ENCODE measurements at regions not wholly inside any gene's neighbourhood (a gene's known extent, or its start where the extent isn't known, plus 50 kb on each side); places are given as distances from the start of the nearest gene placed in this dataset.

DNA sequence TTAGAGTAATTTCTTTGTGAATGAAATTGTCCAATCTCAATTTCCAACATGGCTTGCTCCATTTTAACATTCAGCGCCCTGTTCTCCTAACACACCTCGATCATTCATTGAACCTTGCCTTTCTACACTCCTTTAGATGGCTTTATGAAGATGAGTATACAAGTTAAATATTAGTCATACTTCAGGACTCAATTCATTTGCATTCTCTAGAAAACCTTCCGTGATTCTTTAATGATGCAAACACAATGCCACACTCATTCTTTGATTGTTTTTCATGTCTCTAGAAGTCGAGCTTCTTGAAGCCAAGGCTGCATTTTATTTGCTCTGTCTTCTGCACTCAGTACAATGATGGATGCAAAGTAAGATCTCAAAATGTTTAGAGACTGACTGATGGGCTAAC lies 641.2 kb downstream of the DOK5 start:
- TF ChIP-seq, protein P1, sequence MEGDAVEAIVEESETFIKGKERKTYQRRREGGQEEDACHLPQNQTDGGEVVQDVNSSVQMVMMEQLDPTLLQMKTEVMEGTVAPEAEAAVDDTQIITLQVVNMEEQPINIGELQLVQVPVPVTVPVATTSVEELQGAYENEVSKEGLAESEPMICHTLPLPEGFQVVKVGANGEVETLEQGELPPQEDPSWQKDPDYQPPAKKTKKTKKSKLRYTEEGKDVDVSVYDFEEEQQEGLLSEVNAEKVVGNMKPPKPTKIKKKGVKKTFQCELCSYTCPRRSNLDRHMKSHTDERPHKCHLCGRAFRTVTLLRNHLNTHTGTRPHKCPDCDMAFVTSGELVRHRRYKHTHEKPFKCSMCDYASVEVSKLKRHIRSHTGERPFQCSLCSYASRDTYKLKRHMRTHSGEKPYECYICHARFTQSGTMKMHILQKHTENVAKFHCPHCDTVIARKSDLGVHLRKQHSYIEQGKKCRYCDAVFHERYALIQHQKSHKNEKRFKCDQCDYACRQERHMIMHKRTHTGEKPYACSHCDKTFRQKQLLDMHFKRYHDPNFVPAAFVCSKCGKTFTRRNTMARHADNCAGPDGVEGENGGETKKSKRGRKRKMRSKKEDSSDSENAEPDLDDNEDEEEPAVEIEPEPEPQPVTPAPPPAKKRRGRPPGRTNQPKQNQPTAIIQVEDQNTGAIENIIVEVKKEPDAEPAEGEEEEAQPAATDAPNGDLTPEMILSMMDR (IDR thresholded peaks at IDR 0.05), result no peak
- no peak for TF ChIP-seq POLR2A (IDR thresholded peaks at IDR 0.05)
- no peak for TF ChIP-seq POLR2AphosphoS5 (IDR thresholded peaks at IDR 0.05)

Data from prostate gland (tissue), 2 donors.